GM23338 (cell line): ENCODE measurements at regions not wholly inside any gene's neighbourhood (a gene's known extent, or its start where the extent isn't known, plus 50 kb on each side); places are given as distances from the start of the nearest gene placed in this dataset.

ENCODE experiments used
- ATAC-seq: fragments of 200-7000 bp; cut with Tn5 transposase; 3 replicates; pipeline ENCODE4 v1.9.1; 2020
- DNase-seq: peaks from one replicate; pipeline ENCODE4 v3.0.0-alpha.2; 2015; ENCODE audit warnings: low spot score
- H2AFZ ChIP-seq: fragments of 200-600 bp; sonication (generic); 2 replicates; pipeline ENCODE4 v1.8.0; 2016; ENCODE audit warnings: antibody characterized with exemption, mild to moderate bottlenecking, moderate library complexity
- H3F3A ChIP-seq: fragments of 200-600 bp; sonication (generic); replicated peaks from 2 replicates; pipeline ENCODE4 v1.8.0; 2017; ENCODE audit warnings: antibody characterized with exemption, mixed run types, low read depth
- H3K27ac ChIP-seq: fragments of 200-600 bp; sonication (generic); 2 replicates; pipeline ENCODE4 v1.6.1; 2016; ENCODE audit warnings: low read depth
- H3K27me3 ChIP-seq: fragments of 200-600 bp; sonication (generic); 2 replicates; pipeline ENCODE4 v1.8.0; 2016; ENCODE audit warnings: mild to moderate bottlenecking, mixed run types, moderate library complexity; ENCODE audit not compliant: insufficient read depth
- H3K36me3 ChIP-seq: fragments of 200-600 bp; sonication (generic); 2 replicates; pipeline ENCODE4 v1.8.0; 2016; ENCODE audit warnings: mild to moderate bottlenecking; ENCODE audit not compliant: insufficient read depth
- H3K4me1 ChIP-seq: fragments of 200-600 bp; sonication (generic); 2 replicates; pipeline ENCODE4 v1.8.0; 2016; ENCODE audit warnings: mild to moderate bottlenecking, moderate library complexity; ENCODE audit not compliant: insufficient read depth
- H3K4me2 ChIP-seq: fragments of 200-600 bp; sonication (generic); 2 replicates; pipeline ENCODE4 v1.7.1; 2017; ENCODE audit warnings: mixed run types
- H3K4me3 ChIP-seq: fragments of 200-600 bp; sonication (generic); 2 replicates; pipeline ENCODE4 v1.6.1; 2016; ENCODE audit warnings: mixed run types
- H3K79me2 ChIP-seq: fragments of 200-600 bp; sonication (generic); replicated peaks from 2 replicates; pipeline ENCODE4 v1.8.0; 2017; ENCODE audit warnings: mild to moderate bottlenecking; ENCODE audit not compliant: insufficient read depth
- H3K9me2 ChIP-seq: fragments of 200-600 bp; sonication (generic); 2 replicates; pipeline ENCODE4 v1.8.0; 2017; ENCODE audit not compliant: insufficient read depth
- H4K20me1 ChIP-seq: fragments of 200-600 bp; sonication (generic); replicated peaks from 2 replicates; pipeline ENCODE4 v1.8.0; 2017; ENCODE audit warnings: mild to moderate bottlenecking; ENCODE audit not compliant: insufficient read depth
- H3K27ac Mint-ChIP-seq: 2 replicates; pipeline ENCODE4 v1.8.0; 2020; ENCODE audit warnings: inconsistent platforms, mild to moderate bottlenecking, moderate library complexity, mixed read lengths
- H3K27me3 Mint-ChIP-seq: 3 replicates; pipeline ENCODE4 v1.8.0; 2022; ENCODE audit warnings: low read depth, mild to moderate bottlenecking, moderate library complexity, mixed read lengths, inconsistent platforms; ENCODE audit not compliant: insufficient read depth, poor library complexity
- H3K36me3 Mint-ChIP-seq: 3 replicates; pipeline ENCODE4 v1.8.0; 2021; ENCODE audit warnings: low read depth, mild to moderate bottlenecking, inconsistent platforms, moderate library complexity, mixed read lengths
- H3K4me1 Mint-ChIP-seq: 3 replicates; pipeline ENCODE4 v1.8.0; 2020; ENCODE audit warnings: mild to moderate bottlenecking, inconsistent platforms, mixed read lengths
- H3K4me3 Mint-ChIP-seq: 3 replicates; pipeline ENCODE4 v1.8.0; 2021; ENCODE audit warnings: moderate library complexity, mild to moderate bottlenecking, inconsistent platforms, mixed read lengths
- H3K9me3 Mint-ChIP-seq: 3 replicates; pipeline ENCODE4 v1.8.0; 2020; ENCODE audit warnings: moderate library complexity, mild to moderate bottlenecking, inconsistent platforms, mixed read lengths
- CREB1 ChIP-seq: fragments of 250-450 bp; sonication (Bioruptor Pico); IDR thresholded peaks from 2 replicates; pipeline ENCODE4 v1.5.0; 2020; ENCODE audit warnings: low read depth, mild to moderate bottlenecking, moderate library complexity
- EZH2phosphoT487 ChIP-seq: fragments of 200-600 bp; sonication (generic); IDR thresholded peaks from one replicate; pipeline ENCODE4 v1.8.1; 2018; ENCODE audit warnings: antibody characterized with exemption; ENCODE audit not compliant: unreplicated experiment
- NANOG ChIP-seq: IDR thresholded peaks from 2 replicates; pipeline ENCODE4 v1.6.1; 2016; ENCODE audit warnings: antibody characterized with exemption, borderline replicate concordance
- POLR2AphosphoS5 ChIP-seq: IDR thresholded peaks from 2 replicates; pipeline ENCODE4 v1.6.1; 2016; ENCODE audit warnings: antibody characterized with exemption, low read depth
- STAT1 ChIP-seq: IDR thresholded peaks from one replicate; pipeline ENCODE4 v1.6.1; 2016; ENCODE audit warnings: antibody characterized with exemption; ENCODE audit not compliant: unreplicated experiment
- TF ChIP-seq, protein P1 (sequence below): fragments of 250-450 bp; sonication (Bioruptor Pico); IDR thresholded peaks from 2 replicates; pipeline ENCODE4 v1.5.0; 2020; ENCODE audit warnings: mild to moderate bottlenecking, moderate library complexity

DNA sequence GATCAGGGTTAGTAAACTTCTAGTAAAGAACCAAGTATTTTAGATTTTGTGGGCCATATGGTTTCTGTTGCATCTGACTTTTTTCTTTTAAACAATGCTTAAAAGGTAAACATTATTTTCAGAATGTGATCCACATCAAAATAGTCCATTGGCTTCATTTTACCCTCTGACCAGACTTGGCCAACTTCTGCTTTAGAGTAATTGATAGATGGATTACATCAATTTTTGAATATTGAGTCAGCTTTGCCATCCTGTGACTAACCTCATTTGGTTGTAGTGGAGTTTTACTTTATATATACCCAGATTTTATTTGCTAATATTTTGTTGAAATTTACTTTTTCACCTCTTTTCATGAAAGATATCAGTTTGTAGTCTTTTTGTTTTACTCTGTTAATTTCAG, 559.8 kb downstream of the TLL1 start (continued):
- TF ChIP-seq, protein P1, sequence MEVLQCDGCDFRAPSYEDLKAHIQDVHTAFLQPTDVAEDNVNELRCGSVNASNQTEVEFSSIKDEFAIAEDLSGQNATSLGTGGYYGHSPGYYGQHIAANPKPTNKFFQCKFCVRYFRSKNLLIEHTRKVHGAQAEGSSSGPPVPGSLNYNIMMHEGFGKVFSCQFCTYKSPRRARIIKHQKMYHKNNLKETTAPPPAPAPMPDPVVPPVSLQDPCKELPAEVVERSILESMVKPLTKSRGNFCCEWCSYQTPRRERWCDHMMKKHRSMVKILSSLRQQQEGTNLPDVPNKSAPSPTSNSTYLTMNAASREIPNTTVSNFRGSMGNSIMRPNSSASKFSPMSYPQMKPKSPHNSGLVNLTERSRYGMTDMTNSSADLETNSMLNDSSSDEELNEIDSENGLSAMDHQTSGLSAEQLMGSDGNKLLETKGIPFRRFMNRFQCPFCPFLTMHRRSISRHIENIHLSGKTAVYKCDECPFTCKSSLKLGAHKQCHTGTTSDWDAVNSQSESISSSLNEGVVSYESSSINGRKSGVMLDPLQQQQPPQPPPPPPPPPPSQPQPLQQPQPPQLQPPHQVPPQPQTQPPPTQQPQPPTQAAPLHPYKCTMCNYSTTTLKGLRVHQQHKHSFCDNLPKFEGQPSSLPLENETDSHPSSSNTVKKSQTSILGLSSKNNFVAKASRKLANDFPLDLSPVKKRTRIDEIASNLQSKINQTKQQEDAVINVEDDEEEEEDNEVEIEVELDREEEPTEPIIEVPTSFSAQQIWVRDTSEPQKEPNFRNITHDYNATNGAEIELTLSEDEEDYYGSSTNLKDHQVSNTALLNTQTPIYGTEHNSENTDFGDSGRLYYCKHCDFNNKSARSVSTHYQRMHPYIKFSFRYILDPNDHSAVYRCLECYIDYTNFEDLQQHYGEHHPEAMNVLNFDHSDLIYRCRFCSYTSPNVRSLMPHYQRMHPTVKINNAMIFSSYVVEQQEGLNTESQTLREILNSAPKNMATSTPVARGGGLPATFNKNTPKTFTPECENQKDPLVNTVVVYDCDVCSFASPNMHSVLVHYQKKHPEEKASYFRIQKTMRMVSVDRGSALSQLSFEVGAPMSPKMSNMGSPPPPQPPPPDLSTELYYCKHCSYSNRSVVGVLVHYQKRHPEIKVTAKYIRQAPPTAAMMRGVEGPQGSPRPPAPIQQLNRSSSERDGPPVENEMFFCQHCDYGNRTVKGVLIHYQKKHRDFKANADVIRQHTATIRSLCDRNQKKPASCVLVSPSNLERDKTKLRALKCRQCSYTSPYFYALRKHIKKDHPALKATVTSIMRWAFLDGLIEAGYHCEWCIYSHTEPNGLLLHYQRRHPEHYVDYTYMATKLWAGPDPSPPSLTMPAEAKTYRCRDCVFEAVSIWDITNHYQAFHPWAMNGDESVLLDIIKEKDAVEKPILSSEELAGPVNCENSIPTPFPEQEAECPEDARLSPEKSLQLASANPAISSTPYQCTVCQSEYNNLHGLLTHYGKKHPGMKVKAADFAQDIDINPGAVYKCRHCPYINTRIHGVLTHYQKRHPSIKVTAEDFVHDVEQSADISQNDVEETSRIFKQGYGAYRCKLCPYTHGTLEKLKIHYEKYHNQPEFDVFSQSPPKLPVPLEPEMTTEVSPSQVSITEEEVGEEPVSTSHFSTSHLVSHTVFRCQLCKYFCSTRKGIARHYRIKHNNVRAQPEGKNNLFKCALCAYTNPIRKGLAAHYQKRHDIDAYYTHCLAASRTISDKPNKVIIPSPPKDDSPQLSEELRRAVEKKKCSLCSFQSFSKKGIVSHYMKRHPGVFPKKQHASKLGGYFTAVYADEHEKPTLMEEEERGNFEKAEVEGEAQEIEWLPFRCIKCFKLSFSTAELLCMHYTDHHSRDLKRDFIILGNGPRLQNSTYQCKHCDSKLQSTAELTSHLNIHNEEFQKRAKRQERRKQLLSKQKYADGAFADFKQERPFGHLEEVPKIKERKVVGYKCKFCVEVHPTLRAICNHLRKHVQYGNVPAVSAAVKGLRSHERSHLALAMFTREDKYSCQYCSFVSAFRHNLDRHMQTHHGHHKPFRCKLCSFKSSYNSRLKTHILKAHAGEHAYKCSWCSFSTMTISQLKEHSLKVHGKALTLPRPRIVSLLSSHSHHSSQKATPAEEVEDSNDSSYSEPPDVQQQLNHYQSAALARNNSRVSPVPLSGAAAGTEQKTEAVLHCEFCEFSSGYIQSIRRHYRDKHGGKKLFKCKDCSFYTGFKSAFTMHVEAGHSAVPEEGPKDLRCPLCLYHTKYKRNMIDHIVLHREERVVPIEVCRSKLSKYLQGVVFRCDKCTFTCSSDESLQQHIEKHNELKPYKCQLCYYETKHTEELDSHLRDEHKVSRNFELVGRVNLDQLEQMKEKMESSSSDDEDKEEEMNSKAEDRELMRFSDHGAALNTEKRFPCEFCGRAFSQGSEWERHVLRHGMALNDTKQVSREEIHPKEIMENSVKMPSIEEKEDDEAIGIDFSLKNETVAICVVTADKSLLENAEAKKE = no peak
- no peak for TF ChIP-seq NANOG
- TF ChIP-seq CREB1 (CRISPR knock-in tag) = no peak
- TF ChIP-seq POLR2AphosphoS5 = no peak

DNA sequence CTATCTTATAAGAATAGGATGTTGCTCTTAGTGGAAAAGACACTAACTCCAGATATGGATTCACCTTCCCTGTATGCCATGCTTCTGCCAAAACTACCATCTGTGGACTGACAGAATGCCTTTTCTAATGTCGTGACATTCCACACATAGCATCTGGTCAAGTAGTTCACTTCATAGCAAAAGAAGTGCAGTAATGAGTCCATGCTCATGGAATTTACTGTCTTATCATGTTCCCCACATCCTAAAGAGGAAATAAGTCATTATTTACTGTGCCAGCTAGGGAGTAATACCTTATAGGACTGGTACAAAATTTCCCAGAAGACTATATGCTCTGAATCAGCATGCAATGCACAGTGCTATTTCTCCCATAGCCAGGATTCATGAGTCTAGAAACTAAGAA, 562.4 kb downstream of the TLL1 start:
- no peak overlapping the region for H3K4me2 ChIP-seq
- ATAC-seq = no peak
- no peak overlapping the region for H3K27ac Mint-ChIP-seq
- no peak overlapping the region for H3K27ac ChIP-seq
- no peak overlapping the region for H3K4me3 Mint-ChIP-seq
- no peaks in the 10 kb centered on the region for H3K79me2 ChIP-seq
- no peaks in the 10 kb centered on the region for H3K4me1 Mint-ChIP-seq
- no peaks in the 10 kb centered on the region for H4K20me1 ChIP-seq
- H3F3A ChIP-seq = no peaks in the 10 kb centered on the region
- H3K36me3 ChIP-seq = no peaks in the 10 kb centered on the region
- TF ChIP-seq NANOG = no peak
- no peak for TF ChIP-seq STAT1
- TF ChIP-seq CREB1 (CRISPR knock-in tag) = no peak
- no peak for TF ChIP-seq EZH2phosphoT487
- H3K9me2 ChIP-seq = no peaks in the 10 kb centered on the region
- DNase-seq = no peak
- H3K36me3 Mint-ChIP-seq = no peaks in the 10 kb centered on the region
- H3K27me3 Mint-ChIP-seq = no peaks in the 10 kb centered on the region
- H3K27me3 ChIP-seq = no peaks in the 10 kb centered on the region
- H3K4me1 ChIP-seq = no peaks in the 10 kb centered on the region
- no peak overlapping the region for H3K4me3 ChIP-seq
- H3K9me3 Mint-ChIP-seq = no peaks in the 10 kb centered on the region
- H2AFZ ChIP-seq = no peak overlapping the region
